SIG-M5 (cell line): ENCODE measurements at regions not wholly inside any gene's neighbourhood (a gene's known extent, or its start where the extent isn't known, plus 50 kb on each side); places are given as distances from the start of the nearest gene placed in this dataset.

Experiments
- DNase-seq: peaks from one replicate; lab custom pipeline; 2025; lab: John Stamatoyannopoulos, UW

DNA sequence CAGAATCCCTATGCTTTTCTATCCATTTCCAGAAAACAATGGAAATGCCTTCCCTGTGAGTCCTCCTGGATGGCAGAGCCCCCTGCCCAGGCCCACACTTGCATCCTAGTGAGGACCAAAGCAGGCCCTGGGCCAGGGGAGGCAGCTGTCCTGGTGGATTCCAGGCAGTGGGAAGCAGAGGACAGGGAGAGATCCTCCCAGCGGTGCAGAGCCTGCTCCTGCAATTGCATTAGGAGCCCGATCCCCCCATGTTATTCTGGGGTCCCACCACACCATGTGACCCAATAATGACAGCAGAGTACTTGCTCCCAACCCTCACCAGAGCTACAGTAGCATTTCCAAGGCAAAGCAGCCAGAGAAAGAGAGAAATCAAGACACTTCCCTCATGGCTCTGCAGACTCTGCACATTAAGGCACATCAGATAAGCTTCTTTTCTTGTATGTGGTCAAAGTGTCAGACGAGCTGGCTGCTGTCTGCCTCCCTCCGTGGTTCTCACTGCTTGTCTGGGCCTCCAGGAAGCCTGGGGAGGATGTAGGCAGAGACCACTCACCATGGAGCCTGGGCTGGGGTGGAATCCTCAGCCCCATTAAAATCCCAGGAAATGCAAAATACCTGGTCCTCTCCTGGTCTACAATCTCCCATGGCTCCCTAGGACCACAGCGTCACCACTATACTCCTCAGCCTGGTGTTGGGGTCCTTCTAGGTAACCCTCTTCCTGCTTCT lies 54.9 kb upstream of the RUNX3 start:
- DNase-seq = no peak

DNA sequence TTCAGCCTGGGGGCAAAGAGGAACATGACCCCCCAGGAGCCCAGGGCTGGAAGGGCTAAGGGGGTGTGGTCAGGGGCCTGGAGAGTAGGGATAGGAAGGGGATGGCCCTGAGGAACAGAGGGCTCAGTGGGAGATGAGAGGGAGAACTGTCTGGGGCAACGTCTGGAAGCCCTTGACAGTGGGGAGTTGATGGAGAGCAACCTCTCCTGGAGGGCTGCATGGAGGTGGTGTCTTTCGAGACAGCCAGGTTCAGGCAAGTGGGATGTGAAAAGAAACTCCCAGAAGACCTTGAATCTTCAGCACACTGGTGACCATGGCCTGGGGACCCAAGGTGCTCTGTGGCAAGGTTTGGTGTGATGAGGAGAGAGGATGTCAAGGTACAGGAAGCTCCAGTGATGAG lies 54.2 kb upstream of the RUNX3 start:
- no peak for DNase-seq

GRCh38 chr1:24983006-24983680 lies 53.1 kb upstream of the RUNX3 start:
- DNase-seq = no peak

DNA sequence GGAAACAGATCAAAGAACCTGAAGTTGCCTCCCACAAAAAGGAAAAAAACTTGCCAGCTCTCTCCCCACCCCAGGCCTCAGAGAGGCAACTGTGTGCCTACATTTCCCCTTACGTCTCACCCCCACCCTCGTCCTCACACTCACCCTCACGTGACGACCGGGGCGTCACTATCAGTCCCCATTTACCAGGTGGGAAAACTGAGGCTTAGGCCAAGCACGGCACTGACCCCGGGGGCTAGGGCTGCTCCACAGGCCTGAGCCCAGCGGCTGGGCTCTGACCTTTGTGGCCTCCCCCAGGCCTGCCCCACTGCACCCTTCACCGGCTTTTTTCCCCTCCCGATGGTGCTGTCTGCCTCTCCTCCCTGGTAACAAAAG lies 51.5 kb upstream of the RUNX3 start:
- DNase-seq = no peak

DNA sequence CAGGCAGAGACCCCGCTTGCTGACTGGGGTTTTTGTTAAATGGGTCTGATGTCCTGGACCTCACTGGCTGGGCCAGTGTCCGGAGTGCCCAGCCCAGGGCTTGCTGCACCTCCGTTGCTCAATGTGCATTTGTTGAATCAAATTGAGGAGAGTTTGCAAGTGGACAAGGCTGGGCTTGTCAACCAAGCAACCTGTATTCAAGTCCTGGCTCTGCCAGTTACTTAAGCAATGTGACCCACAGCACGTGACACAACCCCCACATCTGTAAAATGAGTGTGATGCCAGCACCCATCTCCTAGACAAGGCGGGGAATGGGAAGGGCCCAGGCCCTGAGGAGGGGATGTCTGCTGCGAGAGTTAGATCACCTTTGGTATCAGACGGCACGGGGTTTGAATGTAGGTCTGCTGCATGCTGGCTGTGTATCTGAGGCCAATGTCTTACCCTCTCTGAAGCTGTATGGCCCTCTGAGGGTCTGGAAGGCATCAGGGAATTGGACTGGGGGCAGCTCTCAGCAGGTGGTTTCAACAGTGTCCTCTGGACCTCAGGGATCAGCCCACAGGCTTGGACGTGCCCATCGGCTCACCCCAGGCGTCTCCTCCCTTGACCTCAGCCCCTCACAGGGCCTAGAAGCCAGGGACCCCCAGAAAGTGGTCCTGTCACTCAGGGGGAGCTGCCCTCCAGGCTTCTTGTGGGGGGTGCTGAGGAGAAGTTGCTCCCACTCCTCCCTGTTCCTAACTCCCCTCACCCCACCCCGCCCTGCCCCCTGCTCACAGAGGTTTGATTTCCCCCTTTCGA lies 51.0 kb upstream of the RUNX3 start:
- DNase-seq = no peak
